Left hindlimb (tissue), 1 donor: ENCODE measurements at regions not wholly inside any gene's neighbourhood (a gene's known extent, or its start where the extent isn't known, plus 50 kb on each side); places are given as distances from the start of the nearest gene placed in this dataset.

Experiments
- DNase-seq: peaks from one replicate; pipeline ENCODE4 v3.0.0-alpha.2; 2018

GRCh38 chr5:33261747-33262146, 179.0 kb upstream of the TARS1 start:
- DNase-seq, result no peak

GRCh38 chr5:33267801-33268200, 173.0 kb upstream of the TARS1 start:
- no peak for DNase-seq

GRCh38 chr5:33268374-33268773, 172.4 kb upstream of the TARS1 start:
- DNase-seq, result no peak

GRCh38 chr5:33270671-33271070, 170.1 kb upstream of the TARS1 start:
- no peak for DNase-seq

- no peak for DNase-seq
These were observed 169.2 kb upstream of the TARS1 start for GRCh38 chr5:33271606-33272005.

- no peak for DNase-seq
These were observed 168.5 kb upstream of the TARS1 start for GRCh38 chr5:33272288-33272687.

- no peak for DNase-seq
These were observed 166.8 kb upstream of the TARS1 start for GRCh38 chr5:33273985-33274384.

- DNase-seq, result no peak
These were observed 165.4 kb upstream of the TARS1 start for GRCh38 chr5:33275391-33275790.

- DNase-seq, result no peak
These were observed 164.7 kb upstream of the TARS1 start for GRCh38 chr5:33275921-33276627.

- DNase-seq, result no peak
These were observed 164.2 kb upstream of the TARS1 start for GRCh38 chr5:33276628-33276950.

GRCh38 chr5:33277061-33277650, 163.6 kb upstream of the TARS1 start:
- no peak for DNase-seq

GRCh38 chr5:33281431-33281843, 159.3 kb upstream of the TARS1 start:
- no peak for DNase-seq

- DNase-seq, result no peak
These were observed 158.6 kb upstream of the TARS1 start for GRCh38 chr5:33282157-33282556.

- no peak for DNase-seq
These were observed 158.1 kb upstream of the TARS1 start for GRCh38 chr5:33282696-33283095.

GRCh38 chr5:33283243-33283642, 157.5 kb upstream of the TARS1 start:
- no peak for DNase-seq

GRCh38 chr5:33284681-33285080, 156.1 kb upstream of the TARS1 start:
- no peak for DNase-seq

- no peak for DNase-seq
These were observed 153.5 kb upstream of the TARS1 start for GRCh38 chr5:33287242-33287641.

- DNase-seq, result no peak
These were observed 149.4 kb upstream of the TARS1 start for GRCh38 chr5:33291216-33292000.

GRCh38 chr5:33297760-33298216, 143.0 kb upstream of the TARS1 start:
- no peak for DNase-seq

GRCh38 chr5:33299621-33300208, 141.1 kb upstream of the TARS1 start:
- no peak for DNase-seq

- no peak for DNase-seq
These were observed 140.5 kb upstream of the TARS1 start for GRCh38 chr5:33300209-33300742.

GRCh38 chr5:33303579-33304095, 137.1 kb upstream of the TARS1 start:
- DNase-seq, result no peak

GRCh38 chr5:33304601-33305000, 136.2 kb upstream of the TARS1 start:
- DNase-seq, result no peak
